ENCODE measurements at regions not wholly inside any gene's neighbourhood (a gene's known extent, or its start where the extent isn't known, plus 50 kb on each side); places are given as distances from the start of the nearest gene placed in this dataset.
A peak's percentile ranks its signal among the peaks of the same experiment; 100 is the strongest.
"Not testable (repeated sequence)": the region's sequence is repeated elsewhere in the genome, so short reads cannot be mapped to it uniquely, and the experiment has no call there.

DNA sequence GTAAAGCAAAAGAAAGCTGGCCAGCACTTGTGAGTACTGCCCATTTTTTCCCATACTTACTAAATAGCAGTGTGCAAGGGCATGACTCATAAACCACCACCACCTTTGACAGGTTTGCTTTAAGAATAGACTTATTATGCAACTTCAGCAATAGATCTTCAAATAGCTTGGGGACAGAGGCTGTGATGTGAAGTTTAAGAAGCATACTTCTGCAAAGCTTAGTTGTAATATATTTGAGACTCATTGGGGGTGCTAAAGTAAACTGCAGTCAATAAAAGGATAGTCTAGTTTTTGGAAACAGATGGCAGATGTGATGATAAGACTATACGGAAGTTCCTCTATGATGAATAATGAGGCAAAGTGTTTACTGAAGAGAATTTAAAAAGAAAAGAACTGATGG is 210.0 kb downstream of the PLA2G4A start:
- FAIRE-seq = no peak

DNA sequence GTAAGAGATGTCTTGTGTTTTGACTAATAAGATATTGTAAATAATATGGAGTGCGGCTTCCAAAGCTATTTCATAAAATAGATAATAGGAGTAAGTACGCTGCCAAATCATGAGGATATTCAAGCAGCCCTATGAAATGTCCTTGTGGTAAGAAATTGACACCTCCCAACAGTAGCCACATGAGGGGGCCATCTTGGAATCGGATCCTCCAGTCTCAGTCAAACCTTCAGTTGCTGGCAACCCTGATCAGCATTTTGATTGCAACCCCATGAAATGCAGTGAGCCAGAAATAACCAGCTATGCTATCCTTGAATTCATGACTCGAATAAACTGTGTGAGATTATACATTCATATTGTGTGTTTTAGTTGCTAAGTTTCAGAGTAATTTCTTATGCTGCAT is 212.4 kb downstream of the PLA2G4A start:
- FAIRE-seq = no peak

DNA sequence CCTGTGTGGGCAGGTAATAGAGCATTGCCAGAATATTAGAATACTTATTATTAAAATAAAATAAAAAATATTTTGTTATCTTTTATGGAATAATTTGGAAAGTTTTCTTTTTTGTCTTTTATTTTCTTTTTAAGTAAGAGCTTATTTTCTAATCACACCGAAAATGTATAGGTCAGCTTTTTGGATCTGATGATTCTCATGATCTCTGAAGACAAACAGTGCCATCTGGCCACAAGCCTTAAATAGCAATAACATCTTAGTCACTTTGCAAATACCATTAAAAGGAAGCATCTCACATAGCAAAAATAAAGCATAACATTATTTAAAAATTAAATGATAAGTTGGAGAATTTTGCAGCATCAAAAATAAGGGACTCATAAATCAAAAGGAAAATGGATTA is 213.8 kb downstream of the PLA2G4A start:
- no peak for FAIRE-seq

DNA sequence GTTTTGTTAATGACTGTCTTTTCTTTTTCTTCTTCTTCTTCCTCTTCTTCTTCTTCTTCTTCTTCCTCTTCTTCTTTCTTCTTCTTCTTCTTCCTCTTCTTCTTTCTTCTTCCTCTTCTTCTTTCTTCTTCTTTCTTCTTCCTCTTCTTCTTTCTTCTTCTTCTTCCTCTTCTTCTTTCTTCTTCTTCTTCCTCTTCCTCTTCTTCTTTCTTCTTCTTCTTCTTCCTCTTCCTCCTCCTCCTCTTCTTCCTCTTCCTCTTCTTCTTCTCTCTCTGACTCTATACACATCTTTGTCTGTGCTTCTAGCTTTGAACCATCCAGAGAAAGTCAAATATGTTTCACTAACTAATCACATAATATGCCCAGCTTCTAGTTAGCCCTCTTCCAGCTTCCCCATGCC is 214.7 kb downstream of the PLA2G4A start:
- not testable (repeated sequence) for FAIRE-seq

DNA sequence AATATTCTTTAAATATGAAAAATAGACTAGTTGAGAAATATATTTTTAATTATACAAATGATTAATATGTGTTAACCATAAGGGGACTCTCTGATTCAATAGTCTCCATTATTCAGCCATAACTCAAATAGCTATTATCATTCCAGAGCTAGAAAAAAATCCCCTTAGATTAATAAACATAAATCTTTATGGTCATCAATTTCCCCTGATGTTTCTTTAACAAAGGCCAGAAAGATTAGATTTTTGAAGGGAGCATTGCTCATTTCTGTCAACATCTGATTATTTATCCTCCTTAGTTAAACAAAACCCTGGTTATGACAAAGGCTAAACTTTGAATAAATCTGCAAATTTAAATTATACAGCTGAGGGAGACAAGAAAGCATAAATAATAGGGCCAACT is 215.7 kb downstream of the PLA2G4A start:
- FAIRE-seq = no peak

DNA sequence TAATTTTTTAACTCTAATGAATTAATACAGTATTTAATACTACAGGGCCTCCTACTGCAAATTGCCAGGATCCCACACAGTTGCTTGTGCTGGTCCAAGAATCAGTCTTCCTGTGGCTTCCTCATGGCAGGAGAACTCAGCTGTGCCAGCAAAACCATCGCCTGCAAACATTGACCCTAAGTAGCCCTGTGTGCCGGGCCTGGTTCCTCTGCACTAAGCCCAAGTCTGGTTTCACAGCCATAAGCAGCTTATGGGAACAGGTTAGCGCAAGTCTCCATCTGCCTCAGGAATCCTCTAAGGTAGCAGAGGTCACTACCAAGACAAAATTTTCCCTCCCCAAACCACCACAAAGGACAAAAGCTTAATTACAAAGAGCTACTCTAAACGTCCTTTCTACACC is 216.6 kb downstream of the PLA2G4A start:
- no peak for FAIRE-seq

DNA sequence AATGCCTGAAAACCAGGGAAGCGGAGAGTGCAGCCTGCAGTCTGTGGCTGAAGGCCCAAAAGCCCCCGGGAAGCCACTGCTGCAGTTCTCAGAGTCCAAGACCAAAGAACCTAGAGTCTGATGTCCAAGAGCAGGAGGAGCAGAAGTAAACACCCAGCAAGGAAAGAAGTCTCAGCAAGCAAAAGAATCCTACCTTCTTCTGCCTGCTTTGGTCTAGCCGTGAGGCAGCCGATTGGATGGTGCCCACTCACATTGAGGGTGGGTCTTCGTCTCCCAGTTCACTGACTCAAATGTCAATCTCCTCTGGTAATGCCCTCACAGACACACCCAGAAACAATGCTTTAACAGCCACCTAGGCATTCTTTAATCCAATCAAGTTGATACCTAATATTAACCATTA is 217.5 kb downstream of the PLA2G4A start:
- no peak for FAIRE-seq

DNA sequence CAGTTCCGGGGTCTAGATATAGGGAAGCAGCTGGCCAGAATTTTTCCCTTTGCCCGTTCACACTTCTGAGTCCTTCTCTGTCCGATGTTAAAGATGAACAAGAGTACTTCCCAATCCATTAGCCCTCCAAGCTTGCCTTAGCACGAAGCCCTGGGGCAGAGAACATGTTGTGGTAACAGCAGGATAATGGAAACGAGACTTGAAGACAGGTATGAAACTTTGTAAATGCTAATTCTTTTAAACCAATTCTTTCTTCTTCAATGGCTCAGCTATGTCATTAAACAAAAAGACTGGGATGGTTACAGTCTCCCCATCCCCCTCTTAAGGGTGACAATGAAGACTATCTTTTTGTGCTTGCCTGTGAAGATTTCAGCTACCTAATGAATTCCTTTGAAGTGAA is 218.5 kb downstream of the PLA2G4A start:
- no peak for FAIRE-seq

DNA sequence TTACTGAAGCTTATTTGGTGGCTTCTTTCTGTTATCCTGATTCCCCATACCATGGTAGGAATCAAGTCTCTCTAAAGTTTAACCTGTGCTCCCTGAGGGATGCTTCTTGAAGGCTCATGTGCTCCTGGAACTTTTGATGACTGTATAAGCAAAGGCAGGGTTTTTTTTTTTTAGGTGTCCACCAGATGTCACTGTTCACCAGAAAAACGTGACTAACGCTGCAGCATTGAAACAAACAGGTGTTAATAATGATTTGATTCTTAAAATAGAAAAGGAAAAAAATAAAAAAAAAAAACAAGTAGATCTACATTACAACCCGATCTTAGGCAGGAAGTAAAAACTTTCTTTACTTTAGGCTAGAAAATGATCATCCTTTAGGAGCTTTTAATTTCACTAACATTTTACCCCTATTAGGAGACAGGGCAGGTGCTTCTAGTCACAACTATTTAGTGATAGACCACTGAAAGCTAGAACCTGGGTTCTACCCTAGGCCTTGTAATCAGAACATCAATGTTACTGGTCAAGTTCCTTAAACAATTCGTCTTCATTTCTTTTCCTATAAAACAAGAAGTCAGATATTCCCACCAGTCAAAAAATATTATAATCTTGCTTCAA is 223.0 kb downstream of the PLA2G4A start:
- peak; percentile 76 for FAIRE-seq

DNA sequence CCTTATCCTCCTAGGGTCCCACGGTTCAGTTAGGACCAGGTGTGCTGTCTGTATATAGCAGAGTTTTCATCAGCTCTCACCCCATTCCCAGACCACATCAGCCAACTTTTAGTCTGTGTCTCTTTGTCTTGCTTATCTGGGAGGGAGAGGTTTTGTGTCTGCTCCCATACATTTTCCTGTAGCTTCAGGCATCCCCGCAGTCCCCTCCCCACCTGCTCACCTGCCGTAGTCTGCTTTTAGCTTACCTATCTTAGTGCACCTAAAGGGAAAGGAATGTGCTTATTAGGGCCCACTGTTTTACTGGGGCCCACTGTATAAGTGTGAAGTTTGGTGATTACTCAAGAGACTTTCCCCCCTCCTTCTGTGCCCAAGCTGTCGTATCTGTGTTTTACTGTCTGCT is 225.1 kb downstream of the PLA2G4A start:
- FAIRE-seq = no peak

DNA sequence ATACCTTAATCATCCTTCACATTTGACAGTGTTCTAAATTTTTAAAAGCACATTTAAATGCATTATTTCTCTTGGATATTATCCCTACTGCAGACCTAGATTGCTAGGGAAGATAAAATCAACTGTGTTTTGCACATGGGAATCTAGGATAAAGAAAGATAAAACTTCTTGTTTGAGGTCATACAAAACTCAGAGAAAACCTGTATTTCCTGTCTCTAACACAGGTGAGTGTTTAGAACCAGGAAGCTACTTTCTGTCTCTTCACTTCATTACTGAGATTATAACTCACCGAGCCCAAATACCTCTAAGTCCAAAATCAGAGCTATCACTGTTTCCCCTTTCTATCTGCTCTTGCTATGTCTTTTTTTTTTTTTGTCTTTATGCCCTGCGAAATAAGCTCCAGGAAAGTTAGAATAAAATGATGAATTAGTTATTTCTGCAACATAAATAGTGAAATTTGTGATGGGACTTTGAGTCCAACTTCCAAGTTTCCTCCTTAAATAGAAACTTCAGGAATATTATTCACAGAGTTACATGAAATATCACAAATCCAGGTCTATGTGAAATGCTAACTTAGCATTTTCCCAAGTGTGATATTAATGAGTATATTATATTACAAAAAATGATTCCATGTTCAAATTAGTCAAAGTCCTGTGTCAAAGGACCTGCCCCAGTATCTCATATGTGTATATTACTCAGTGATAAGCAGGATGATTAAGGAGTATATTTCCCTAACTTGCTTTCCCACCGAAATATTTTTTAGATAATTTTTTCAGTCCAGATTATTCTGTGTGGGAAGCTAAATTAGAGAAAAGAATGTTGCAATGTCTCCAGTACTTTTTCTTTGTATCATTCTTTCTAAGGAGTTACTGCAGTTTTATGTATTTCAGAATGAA is 226.4 kb downstream of the PLA2G4A start:
- FAIRE-seq = no peak

DNA sequence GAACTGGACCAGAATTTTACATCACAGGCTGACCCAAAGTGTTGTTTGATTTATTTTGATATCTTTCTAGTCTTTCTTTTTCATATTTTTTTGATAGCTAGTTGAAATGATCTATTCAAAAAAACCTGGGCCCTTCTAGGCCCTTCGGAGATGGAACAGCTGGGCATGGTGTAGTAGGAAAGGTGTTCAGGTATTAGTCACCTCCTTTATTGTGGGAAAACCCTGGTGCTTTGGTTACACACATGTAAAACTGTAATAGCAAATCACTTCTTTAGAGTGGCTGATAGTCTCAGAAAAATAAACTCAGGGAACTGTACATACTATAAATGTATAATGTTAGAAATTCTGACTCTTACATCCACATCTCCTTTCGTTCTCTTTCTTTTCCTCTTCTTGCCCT is 234.5 kb downstream of the PLA2G4A start:
- no peak for FAIRE-seq

DNA sequence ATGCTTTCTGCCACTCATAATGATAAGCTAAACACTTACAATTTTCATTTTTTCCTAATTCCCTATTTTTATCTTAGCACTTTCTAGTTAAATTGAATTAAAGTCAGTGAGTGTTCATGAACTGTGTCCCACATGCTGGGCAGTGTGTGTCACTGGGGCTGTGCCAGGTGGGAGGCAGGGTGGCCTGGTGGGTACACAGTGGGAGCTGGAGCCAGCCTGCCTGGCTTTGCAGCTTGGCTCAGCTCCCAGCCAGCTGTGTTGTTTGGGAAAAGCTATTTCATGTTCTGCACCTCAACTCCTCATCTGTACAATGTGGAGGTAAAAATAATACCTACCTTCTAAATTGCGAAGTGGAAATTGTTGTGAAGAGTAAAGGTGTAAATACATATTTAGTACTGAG is 238.4 kb downstream of the PLA2G4A start:
- no peak for FAIRE-seq

DNA sequence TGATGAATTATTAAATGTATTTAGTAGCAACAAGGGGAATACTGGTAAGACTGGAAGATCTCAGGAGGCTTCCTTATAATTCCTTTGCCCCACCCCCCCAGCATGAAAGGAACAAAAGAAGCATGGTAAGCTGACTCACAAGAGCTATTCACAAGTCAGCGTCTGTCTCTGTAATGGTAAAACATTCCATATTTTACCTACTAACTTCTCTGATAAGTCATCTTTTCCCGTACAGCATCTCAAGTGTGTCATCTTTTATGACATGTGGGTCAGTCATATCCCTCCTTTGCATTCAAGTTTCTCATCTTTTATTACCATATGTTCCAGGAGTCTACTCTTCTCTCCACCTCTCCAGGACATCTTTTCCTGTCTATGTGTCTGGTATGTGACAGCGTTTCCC is 241.3 kb downstream of the PLA2G4A start:
- no peak for FAIRE-seq

DNA sequence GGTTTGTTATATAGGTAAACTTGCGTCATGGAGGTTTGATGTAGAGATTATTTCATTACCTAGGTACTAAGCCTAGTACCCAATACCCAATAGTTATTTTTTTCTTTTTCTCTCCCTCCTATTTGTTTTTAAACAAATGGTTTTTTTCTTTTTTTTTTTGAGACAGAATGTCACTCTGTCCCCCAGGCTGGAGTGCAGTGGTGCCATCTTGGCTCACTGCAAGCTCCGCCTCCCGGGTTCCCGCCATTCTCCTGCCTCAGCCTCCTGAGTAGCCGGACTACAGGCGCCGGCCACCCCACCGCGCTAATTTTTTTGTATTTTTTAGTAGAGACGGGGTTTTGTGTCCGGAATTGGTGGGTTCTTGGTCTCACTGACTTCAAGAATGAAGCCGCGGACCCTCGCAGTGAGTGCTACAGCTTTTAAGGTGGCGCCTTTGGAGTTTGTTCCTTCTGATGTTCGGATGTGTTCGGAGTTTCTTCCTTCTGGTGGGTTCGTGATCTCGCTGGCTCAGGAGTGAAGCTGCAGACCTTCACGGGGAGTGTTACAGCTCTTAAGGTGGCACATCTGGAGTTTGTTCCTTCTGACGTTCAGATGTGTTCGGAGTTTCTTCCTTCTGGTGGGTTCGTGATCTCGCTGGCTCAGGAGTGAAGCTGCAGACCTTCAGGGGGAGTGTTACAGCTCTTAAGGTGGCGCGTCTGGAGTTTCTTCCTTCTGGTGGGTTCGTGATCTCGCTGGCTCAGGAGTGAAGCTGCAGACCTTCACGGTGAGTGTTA is 243.7 kb downstream of the PLA2G4A start:
- FAIRE-seq = not testable (repeated sequence)

DNA sequence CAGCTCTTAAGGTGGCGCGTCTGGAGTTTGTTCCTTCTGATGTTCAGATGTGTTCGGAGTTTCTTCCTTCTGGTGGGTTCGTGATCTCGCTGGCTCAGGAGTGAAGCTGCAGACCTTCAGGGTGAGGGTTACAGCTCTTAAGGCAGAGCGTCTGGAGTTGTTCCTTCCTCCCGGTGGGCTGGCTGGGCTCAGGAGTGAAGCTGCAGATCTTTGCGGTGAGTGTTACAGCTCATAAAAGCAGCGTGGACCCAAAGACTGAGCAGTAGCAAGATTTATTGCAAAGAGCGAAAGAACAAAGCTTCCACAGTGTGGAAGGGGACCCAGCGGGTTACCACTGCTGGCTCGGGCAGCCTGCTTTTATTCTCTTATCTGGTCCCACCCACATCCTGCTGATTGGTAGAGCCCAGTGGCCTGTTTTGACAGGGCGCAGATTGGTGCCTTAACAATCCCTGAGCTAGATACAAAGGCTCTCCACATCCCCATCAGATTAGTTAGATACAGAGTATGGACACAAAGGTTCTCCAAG is 244.3 kb downstream of the PLA2G4A start:
- not testable (repeated sequence) for FAIRE-seq

DNA sequence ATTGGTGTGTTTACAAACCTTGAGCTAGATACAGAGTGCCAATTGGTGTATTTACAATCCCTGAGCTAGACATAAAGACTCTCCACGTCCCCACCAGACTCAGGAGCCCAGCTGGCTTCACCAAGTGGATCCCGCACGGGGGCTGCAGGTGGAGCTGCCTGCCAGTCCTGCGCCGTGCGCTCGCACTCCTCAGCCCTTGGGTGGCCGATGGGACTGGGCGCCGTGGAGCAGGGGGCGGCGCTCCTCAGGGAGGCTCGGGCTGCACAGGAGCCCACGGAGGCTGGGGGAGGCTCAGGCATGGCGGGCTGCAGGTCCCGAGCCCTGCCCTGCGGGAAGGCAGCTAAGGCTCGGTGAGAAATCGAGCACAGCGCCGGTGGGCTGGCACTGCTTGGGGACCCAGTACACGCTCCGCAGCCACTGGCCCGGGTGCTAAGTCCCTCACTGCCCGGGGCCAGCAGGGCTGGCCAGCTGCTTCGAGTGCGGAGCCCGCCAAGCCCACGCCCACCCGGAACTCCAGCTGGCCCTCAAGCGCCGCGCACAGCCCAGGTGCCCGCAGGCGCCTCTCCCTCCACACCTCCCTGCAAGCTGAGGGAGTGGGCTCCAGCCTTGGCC is 245.0 kb downstream of the PLA2G4A start:
- not testable (repeated sequence) for FAIRE-seq

DNA sequence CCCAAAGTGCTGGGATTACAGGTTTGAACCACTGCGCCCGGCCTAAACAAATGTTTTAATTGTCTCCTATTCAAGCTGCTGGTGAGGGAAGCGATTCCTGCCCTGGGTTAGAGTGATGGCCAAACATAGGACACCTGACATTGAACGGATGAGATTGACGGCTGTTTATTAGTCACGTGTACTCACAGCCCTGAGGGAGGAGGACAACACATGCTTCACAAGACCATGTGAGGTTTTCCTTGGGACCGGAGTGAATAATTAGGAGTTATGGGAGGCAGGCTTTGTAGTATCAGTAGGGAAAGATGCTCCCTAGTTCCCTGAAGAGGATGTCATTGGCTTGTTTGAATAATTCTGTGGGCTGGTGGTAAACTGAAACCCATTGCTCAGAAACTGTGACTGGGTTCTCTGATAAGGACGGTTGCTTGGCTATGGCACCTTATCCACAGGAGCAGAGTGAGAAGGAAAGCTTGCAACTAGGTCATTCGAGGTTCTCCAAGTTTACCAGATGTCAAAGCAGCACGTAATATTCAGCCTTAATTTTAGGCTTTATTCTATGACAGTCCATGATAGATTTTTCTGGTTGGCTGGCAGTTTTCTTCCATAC is 245.8 kb downstream of the PLA2G4A start:
- FAIRE-seq = no peak

DNA sequence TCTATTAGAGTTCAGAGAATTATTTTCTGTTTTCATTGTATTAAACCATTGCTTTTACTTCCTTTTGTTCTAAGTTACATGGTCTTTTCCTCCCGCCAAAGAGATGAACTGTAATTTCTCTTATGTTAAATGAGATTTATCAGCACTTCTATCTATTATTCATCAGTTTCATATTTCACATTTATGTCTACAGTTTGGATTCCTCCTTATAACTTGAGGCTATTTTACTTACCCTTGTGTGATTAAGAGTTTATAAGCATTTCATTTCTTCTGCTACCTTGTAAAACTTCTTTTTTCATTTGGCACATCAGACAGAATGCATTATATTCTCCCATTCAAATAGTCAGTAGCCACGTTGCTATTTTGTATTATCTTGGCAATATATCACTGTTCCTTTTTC is 248.2 kb downstream of the PLA2G4A start:
- FAIRE-seq = no peak

DNA sequence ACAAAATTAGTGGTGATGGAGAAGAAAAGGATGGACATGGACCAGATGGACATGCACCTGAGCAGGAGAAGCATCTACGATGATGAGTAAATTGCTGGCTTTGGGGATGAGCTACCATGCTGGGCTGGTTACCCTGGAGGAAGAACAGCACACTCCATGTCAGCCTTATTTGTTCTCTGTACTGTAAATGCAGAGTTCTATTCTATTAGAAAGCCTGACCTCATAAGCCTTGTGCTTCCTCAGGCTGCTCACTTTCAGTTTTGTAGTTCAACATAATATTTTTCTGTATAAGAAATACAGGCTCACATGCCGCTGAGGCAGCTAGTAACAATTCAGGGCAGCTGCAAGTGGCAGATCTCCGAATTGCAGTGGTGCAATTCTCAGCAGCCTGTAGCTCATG is 249.6 kb downstream of the PLA2G4A start:
- no peak for FAIRE-seq

DNA sequence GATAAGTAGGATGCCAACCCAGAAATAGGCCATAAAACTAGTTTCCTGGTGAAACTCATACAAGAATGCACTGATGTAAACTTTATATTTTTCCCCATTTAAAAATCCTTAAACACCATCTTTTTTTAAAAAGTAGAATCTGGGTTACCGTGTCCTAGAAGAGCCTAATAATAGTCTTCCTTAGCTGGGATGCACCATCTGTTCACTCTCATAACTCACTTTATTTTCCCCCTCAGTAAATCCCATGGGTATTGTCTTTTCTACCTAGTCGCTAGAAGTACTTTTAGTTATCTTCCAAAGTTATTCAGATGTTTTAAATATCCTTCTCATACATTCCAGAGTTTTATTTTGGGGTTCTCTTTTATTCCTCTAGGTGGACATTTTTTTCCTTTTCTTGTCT is 250.2 kb downstream of the PLA2G4A start:
- no peak for FAIRE-seq

DNA sequence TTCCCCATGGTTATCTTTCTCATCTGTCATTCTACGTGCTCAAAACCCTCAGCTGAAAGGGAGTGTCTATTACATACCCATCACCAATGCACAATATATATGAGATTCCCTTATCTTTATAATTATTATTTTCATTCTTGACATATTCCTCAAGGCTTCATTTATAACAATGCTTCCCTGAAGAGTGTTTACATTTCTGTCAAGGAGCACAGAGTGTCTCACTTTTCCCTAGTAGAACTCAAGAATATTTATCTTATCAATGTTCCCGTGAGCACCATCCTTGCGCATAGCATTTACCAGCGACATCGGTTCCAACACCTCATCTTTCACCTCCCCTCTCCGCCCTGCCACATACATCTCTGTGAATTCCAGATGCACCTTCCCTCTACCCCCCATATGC is 250.6 kb downstream of the PLA2G4A start:
- no peak for FAIRE-seq

DNA sequence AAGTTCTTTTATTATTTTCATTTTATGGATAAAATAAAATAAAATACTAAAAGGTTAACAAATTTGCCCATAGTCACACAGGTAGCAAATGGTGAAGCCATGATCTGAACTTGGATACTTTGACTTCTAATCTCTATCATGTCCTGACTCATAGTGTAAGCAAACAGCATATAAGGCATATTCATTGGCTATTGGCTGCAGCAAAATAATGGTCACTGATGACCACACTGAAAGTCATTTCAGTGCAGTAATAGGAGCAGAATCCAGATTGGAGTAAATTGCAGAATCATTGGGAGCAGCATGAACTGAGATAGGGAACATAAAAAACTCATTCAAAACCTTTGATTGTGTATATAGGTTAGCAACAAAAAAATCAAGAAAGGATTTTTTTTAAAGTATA is 262.9 kb downstream of the PLA2G4A start:
- no peak for FAIRE-seq
